Inflammatory macrophage treated with lipopolysaccharide for 4 hours (primary cell): ENCODE measurements at regions not wholly inside any gene's neighbourhood (a gene's known extent, or its start where the extent isn't known, plus 50 kb on each side); places are given as distances from the start of the nearest gene placed in this dataset.
"Not testable (repeated sequence)": the region's sequence is repeated elsewhere in the genome, so short reads cannot be mapped to it uniquely, and the experiment has no call there.

Source experiments
- DNase-seq: peaks from one replicate; pipeline ENCODE4 v3.0.0-alpha.2; 2020

GRCh38 chr1:193438771-193439170 is 252.4 kb upstream of the B3GALT2 start:
- no peak for DNase-seq

DNA sequence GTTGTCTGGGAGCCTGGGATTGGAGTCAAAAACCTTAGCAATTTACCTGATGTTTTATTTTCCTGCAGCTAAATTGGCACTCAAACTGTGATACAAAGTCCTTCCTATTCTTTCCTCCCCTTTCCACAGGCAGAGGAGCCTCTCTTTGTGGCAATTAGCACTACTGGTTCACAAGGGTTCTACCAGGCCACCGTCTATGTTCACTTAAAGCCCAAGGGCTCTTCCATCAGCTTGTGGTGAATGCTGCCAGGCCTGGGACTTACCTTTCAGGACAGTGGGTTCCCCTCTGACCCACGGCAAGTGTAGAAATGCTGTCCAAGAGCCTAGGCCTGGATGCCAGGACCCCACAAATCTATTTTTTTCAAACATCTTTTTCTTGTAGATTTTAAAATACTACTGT is 251.9 kb upstream of the B3GALT2 start:
- DNase-seq = no peak

DNA sequence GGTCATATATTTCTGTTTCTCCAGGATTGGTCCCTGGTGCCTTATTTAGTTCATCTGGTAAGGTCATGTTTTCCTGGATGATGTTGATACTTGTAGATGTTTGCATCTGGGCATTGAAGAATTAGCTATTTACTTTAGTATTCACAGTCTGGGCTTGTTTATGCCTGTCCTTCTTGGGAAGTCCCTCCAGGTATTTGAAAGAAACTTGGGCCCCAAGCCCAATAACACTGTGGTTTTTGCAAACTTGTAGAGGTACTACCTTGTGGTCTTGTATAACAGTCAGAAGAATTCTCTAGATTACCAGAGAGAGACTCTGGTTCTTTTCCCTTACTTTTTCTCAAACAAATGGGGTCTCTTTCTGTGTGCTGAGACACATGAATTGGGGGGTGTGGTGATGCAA is 251.4 kb upstream of the B3GALT2 start:
- no peak for DNase-seq

GRCh38 chr1:193437333-193437732 is 250.9 kb upstream of the B3GALT2 start:
- DNase-seq = not testable (repeated sequence)

- no peak for DNase-seq
Measured at GRCh38 chr1:193435781-193436180, 249.4 kb upstream of the B3GALT2 start.

GRCh38 chr1:193434319-193434718 is 247.9 kb upstream of the B3GALT2 start:
- no peak for DNase-seq

- DNase-seq = no peak
Measured at GRCh38 chr1:193433599-193433998, 247.2 kb upstream of the B3GALT2 start.

DNA sequence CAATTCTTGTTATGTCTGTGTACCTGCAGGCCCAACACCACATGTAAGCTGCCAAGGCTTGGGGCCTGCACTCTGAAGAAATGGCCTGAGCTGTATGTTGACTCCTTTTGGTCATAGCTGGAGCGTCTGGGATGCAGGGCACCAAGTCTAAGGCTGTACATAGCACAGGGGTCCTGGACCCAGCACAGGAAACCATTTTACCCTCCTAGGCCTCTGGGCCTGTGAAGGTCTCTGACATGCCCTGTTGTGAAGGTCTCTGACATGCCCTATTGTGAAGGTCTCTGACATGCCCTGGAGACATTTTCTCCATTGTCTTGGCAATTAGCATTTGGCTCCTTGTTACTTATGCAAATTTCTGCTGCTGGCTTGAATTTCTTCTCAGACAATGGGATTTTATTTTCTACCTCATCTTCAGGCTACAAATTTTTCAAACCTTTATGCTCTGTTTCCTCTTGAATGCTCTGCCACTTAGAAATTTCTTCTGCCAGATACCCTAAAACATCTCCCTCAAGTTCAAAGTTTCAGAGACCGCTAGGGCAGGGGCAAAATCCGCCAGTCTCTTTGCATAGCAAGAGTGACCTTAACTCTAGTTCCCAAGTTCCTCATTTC is 246.7 kb upstream of the B3GALT2 start:
- no peak for DNase-seq

- no peak for DNase-seq
Measured at GRCh38 chr1:193431265-193431977, 245.0 kb upstream of the B3GALT2 start.

DNA sequence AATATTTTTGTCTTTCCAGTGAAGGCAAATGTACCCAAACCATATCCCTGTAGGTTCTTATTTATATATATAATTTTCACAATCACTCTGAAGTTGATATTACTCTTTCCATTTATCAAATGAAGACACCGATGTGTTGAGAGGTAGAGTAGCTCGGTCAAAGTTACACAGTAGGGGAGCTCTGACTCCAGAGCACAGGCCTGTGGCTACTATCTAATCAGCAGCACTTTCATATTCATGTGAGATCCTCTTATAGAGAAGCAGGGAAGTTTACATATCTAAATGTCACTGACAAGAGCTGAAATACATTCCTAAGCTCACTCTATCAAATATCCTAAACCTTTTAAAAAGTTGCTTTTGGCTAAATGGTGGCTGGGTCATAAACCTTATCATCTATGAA is 241.1 kb upstream of the B3GALT2 start:
- DNase-seq = no peak

DNA sequence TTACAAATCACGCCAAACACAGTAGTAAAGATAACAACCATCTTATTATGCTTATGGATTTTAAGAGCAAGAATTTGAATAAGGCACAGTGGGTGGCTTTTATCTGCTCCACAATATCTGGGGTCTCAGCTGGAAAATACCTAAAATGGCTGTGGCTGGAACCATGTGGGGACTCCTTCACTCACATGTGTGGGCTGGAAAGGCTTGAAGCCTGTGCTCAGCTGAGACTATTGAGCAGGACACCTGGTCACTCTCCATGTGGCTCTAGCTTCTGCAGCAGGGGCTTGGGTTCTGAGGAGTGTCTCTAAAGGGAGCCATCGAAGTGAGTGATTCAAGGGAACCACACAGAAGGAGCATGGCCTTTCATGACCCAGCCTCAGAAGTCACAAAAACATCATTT is 239.6 kb upstream of the B3GALT2 start:
- DNase-seq = no peak

GRCh38 chr1:193421487-193421886 is 235.1 kb upstream of the B3GALT2 start:
- DNase-seq = no peak

- peak; percentile 5 for DNase-seq
Measured at GRCh38 chr1:193419295-193419694, 232.9 kb upstream of the B3GALT2 start.

DNA sequence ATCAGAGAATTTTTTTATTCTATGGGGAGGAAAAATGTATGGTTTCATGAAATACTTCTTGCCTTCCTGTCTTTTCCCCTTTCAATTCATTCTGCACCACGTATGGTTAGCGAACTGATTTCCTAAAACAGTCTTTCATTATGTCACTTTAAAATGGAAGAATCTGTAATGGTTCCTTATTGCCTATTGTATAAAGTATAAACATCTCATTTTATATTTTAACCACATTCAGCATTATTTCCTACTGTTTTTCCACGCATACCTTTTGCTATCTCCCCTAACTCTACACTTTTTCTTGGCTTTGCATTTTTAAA is 232.3 kb upstream of the B3GALT2 start:
- DNase-seq = no peak

GRCh38 chr1:193417945-193418744 is 231.7 kb upstream of the B3GALT2 start:
- peak; percentile 75 for DNase-seq

- DNase-seq = peak; percentile 56
Measured at GRCh38 chr1:193417403-193417802, 231.0 kb upstream of the B3GALT2 start.

- DNase-seq = no peak
Measured at GRCh38 chr1:193416226-193417024, 230.0 kb upstream of the B3GALT2 start.

GRCh38 chr1:193415256-193415655 is 228.8 kb upstream of the B3GALT2 start:
- DNase-seq = no peak

GRCh38 chr1:193413376-193413775 is 227.0 kb upstream of the B3GALT2 start:
- no peak for DNase-seq

DNA sequence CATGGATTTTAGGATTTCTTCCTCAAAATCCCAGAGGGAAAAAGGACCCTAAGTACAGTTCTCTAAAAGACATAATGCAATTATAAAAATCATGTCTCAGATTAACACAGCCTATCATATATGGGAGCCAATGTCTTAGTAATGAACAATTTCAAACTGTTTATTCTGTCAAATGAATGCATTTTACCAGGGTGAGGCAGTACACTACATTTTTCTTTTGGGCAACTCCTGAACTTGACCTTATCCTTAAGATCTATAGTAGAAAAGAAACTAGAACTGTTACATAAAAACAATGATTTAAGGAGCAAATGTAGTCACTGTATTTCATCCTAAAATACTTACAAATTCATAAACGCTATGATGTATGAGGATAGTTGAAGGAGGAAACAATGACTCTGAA is 226.3 kb upstream of the B3GALT2 start:
- DNase-seq = no peak

DNA sequence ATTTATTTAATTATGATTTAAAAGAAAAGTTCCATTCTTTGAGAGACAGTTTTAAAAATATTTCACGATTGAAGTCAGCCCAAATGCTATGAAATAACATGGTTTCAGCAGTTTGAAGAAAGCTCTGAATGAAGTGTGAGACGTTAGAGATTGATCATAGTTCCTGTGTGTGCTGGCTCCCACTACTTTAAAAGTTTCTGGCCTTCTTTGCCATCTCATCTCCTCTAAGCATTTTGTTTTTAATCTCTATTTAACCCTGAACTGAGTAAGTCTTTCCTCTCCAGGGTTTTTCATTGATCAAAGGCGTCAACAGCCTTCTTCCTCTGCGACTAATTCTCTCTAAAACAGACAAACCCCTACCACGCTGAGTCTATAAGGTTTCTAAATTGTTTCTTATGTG is 225.3 kb upstream of the B3GALT2 start:
- DNase-seq = no peak

DNA sequence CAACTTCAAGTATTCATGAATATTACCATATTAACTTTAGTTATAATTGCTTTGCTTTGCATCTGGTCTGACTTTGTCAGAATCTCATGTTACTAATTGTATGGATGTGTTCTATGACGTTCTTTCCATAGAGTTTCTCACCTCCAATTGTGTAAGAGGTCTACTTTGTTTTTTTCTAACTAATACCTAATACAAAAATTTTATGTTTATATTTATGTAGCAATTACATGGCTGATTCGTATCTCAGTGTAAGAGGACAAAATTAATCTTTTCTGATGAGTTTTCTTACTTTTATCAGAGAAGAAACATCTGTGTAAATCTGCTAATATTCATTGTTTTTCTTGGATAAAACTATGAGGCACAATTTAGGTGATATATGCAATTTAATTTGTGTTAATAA is 224.8 kb upstream of the B3GALT2 start:
- DNase-seq = no peak

DNA sequence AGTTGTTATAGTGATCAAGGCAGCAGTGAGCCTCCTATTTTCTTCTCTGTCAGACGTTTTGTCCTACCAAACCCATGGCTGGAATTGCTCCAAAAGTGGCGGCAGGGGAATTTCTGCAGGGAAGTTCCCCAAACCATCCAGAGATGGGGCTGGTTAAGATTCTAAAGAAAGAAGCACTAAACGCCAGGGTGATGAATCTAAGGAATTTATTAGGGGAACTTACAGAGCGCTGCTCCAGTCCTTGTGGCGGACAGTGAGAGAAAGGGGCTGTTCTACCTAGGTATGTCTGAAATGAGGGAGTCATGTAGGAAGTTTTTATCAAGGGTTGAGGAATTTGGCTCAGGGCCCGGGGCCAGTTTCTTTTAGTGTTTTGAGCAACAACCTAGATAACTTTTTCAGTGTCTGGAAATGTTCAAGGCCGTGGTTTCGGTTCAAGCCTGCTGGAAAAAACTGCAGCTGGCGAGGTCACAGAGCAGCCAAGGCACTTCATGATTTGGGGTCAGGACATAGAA is 222.4 kb upstream of the B3GALT2 start:
- peak; percentile 6 for DNase-seq
